ENCODE measurements at regions not wholly inside any gene's neighbourhood (a gene's known extent, or its start where the extent isn't known, plus 50 kb on each side); places are given as distances from the start of the nearest gene placed in this dataset.

DNA sequence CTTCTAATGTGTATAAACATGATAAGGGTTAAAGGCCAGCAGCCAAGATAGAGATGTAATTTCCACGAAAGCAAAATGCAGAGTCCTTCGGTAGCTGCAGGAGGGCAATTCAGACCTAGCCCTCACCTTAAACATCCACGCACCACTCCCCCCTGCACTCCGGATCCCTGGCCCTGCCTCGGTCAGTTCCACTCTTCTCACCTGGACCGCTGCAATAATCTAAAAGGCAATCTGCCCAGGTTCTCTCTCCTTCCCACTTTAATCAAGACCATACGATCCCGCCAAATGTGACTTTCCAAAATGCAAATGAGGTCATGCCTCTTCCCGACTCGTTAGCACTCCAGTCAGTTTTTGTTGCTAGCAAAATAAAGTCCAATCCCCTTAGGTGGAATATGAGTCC lies 485.2 kb downstream of the EIPR1 start:
- Histone ChIP-seq H3K36me3 (ENCODE audit: insufficient read depth, low read length) (no peaks in the 10 kb centered on the region), H3K27me3 (ENCODE audit: control insufficient read depth in 1 of 2, insufficient read depth in 2 of 2, low read length in 2 of 2) (peaks cover 0 to 2% of the 10 kb centered on the region in 2 experiments), H3K4me3 (ENCODE audit: low read length) (no peak overlapping the region), H3K27ac (ENCODE audit: low read depth in 1 of 2, low read length in 2 of 2) (no peak overlapping the region), H3K4me1 (ENCODE audit: insufficient read depth, low read length) (no peaks in the 10 kb centered on the region), H3K9me3 (ENCODE audit: control insufficient read depth in 1 of 2, insufficient read depth in 1 of 2, low read length in 2 of 2) (no peaks in the 10 kb centered on the region)
- TF ChIP-seq, protein P1, sequence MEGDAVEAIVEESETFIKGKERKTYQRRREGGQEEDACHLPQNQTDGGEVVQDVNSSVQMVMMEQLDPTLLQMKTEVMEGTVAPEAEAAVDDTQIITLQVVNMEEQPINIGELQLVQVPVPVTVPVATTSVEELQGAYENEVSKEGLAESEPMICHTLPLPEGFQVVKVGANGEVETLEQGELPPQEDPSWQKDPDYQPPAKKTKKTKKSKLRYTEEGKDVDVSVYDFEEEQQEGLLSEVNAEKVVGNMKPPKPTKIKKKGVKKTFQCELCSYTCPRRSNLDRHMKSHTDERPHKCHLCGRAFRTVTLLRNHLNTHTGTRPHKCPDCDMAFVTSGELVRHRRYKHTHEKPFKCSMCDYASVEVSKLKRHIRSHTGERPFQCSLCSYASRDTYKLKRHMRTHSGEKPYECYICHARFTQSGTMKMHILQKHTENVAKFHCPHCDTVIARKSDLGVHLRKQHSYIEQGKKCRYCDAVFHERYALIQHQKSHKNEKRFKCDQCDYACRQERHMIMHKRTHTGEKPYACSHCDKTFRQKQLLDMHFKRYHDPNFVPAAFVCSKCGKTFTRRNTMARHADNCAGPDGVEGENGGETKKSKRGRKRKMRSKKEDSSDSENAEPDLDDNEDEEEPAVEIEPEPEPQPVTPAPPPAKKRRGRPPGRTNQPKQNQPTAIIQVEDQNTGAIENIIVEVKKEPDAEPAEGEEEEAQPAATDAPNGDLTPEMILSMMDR (IDR thresholded peaks at IDR 0.05), result no peak
- ChIA-PET CTCF (no interaction called here), POLR2A (no interaction called here)
- Mint-ChIP-seq H3K27ac (no peak overlapping the region), H3K9me3 (no peaks in the 10 kb centered on the region), H3K4me1 (ENCODE audit: low read depth) (no peaks in the 10 kb centered on the region), H3K27me3 (peaks cover 13% of the 10 kb centered on the region), H3K4me3 (no peak overlapping the region), H3K36me3 (ENCODE audit: low read depth) (no peaks in the 10 kb centered on the region)
- no peak for DNase-seq
- intact Hi-C loops (cut with DNase I, micrococcal nuclease), result no loop called here
- no peak for ATAC-seq (ENCODE audit: poor library complexity)

DNA sequence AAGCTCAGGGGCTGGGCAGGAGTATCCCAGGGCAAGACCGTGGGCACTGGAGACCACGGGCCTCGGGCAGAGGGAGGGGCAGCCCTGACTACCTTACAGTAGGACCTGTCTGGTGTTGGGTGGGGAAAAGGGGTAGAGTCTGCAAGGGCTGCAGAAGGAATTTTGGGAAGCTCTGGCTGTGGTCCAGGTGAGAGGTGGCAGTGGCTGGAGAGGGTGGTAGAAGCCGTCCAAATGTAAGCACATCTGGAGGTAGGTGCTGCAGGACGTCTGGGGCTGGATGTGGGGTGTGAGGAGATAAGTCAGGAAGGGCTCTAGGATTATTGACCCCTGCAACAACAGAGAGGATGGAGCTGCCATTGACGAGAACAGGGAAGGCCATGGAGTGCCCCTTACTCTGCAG lies 486.7 kb downstream of the EIPR1 start:
- Mint-ChIP-seq H3K9me3 (no peaks in the 10 kb centered on the region), H3K27ac (no peak overlapping the region), H3K4me1 (ENCODE audit: low read depth) (no peaks in the 10 kb centered on the region), H3K27me3 (peaks cover 23% of the 10 kb centered on the region), H3K4me3 (no peak overlapping the region), H3K36me3 (ENCODE audit: low read depth) (no peaks in the 10 kb centered on the region)
- ATAC-seq (ENCODE audit: poor library complexity), result no peak
- intact Hi-C loops (cut with DNase I, micrococcal nuclease), result no loop called here
- CTCF ChIA-PET, result no interaction called here
- H3K27me3 ChIP-seq (ENCODE audit: control insufficient read depth in 1 of 2, insufficient read depth in 2 of 2, low read length in 2 of 2), result peaks cover 0 to 2% of the 10 kb centered on the region in 2 experiments
- no peak overlapping the region for H3K4me3 ChIP-seq (ENCODE audit: low read length)
- TF ChIP-seq, protein P1 (IDR thresholded peaks at IDR 0.05), result no peak
- POLR2A ChIA-PET, result no interaction called here
- DNase-seq, result no peak
- H3K9me3 ChIP-seq (ENCODE audit: control insufficient read depth in 1 of 2, insufficient read depth in 1 of 2, low read length in 2 of 2), result no peaks in the 10 kb centered on the region
- H3K4me1 ChIP-seq (ENCODE audit: insufficient read depth, low read length), result no peaks in the 10 kb centered on the region
- H3K36me3 ChIP-seq (ENCODE audit: insufficient read depth, low read length), result no peaks in the 10 kb centered on the region
- no peak overlapping the region for H3K27ac ChIP-seq (ENCODE audit: low read depth in 1 of 2, low read length in 2 of 2)

GRCh38 chr2:2890246-2890645 lies 487.4 kb downstream of the EIPR1 start:
- no peak for ATAC-seq (ENCODE audit: poor library complexity)
- POLR2A ChIA-PET, result no interaction called here
- CTCF ChIA-PET, result no interaction called here
- H3K4me1 ChIP-seq (ENCODE audit: insufficient read depth, low read length), result no peaks in the 10 kb centered on the region
- Mint-ChIP-seq H3K27me3 (peaks cover 23% of the 10 kb centered on the region), H3K9me3 (no peaks in the 10 kb centered on the region), H3K36me3 (ENCODE audit: low read depth) (no peaks in the 10 kb centered on the region), H3K4me3 (no peak overlapping the region), H3K27ac (no peak overlapping the region), H3K4me1 (ENCODE audit: low read depth) (no peaks in the 10 kb centered on the region)
- peaks cover 0 to 2% of the 10 kb centered on the region in 2 experiments for H3K27me3 ChIP-seq (ENCODE audit: control insufficient read depth in 1 of 2, insufficient read depth in 2 of 2, low read length in 2 of 2)
- H3K9me3 ChIP-seq (ENCODE audit: control insufficient read depth in 1 of 2, insufficient read depth in 1 of 2, low read length in 2 of 2), result no peaks in the 10 kb centered on the region
- no peak overlapping the region for H3K27ac ChIP-seq (ENCODE audit: low read depth in 1 of 2, low read length in 2 of 2)
- intact Hi-C loops (cut with DNase I, micrococcal nuclease), result no loop called here
- DNase-seq, result no peak
- H3K4me3 ChIP-seq (ENCODE audit: low read length), result no peak overlapping the region
- H3K36me3 ChIP-seq (ENCODE audit: insufficient read depth, low read length), result no peaks in the 10 kb centered on the region
- TF ChIP-seq, protein P1 (IDR thresholded peaks at IDR 0.05), result no peak

All from CD4-positive, alpha-beta T cell (primary cell).